Astrocyte of the cerebellum (primary cell): ENCODE measurements at regions not wholly inside any gene's neighbourhood (a gene's known extent, or its start where the extent isn't known, plus 50 kb on each side); places are given as distances from the start of the nearest gene placed in this dataset.

Experiments
- DNase-seq: peaks from one replicate; pipeline ENCODE4 v3.0.0-alpha.2; 2011; ENCODE audit warnings: low read depth
- H3K4me3 ChIP-seq: 2 replicates; pipeline ENCODE4 v1.5.1; 2011; ENCODE audit warnings: mild to moderate bottlenecking, low read depth, low read length, moderate library complexity
- CTCF ChIP-seq: IDR thresholded peaks from 2 replicates; pipeline ENCODE4 v1.5.1; 2012; ENCODE audit warnings: low read length, low read depth, moderate library complexity, mild to moderate bottlenecking; ENCODE audit errors: missing control alignments
- in situ Hi-C: cut with HindIII; loops from 2 replicates; pipeline ENCODE4 v1.10.0; 2017; ENCODE audit warnings: low sequenced_read_pairs

- in situ Hi-C loops, result no loop called here
- no peak for DNase-seq
- no peak overlapping the region for H3K4me3 ChIP-seq
- TF ChIP-seq CTCF, result peak; percentile 43
These were observed 62.5 kb upstream of the GPR174 start for GRCh38 chrX:79081895-79082512.

GRCh38 chrX:79082899-79083298, 61.6 kb upstream of the GPR174 start:
- no peak for TF ChIP-seq CTCF
- in situ Hi-C loops, result no loop called here
- DNase-seq, result no peak
- no peak overlapping the region for H3K4me3 ChIP-seq

GRCh38 chrX:79084923-79085322, 59.6 kb upstream of the GPR174 start:
- no peak for TF ChIP-seq CTCF
- H3K4me3 ChIP-seq, result no peak overlapping the region
- no peak for DNase-seq
- in situ Hi-C loops, result no loop called here

- H3K4me3 ChIP-seq, result no peak overlapping the region
- DNase-seq, result no peak
- no peak for TF ChIP-seq CTCF
- in situ Hi-C loops, result no loop called here
These were observed 54.4 kb upstream of the GPR174 start for GRCh38 chrX:79089896-79090584.

GRCh38 chrX:79094075-79094832, 50.2 kb upstream of the GPR174 start:
- H3K4me3 ChIP-seq, result no peak overlapping the region
- DNase-seq, result no peak
- in situ Hi-C loops, result no loop called here
- no peak for TF ChIP-seq CTCF
